Tibial nerve (tissue), 4 donors: ENCODE measurements at regions not wholly inside any gene's neighbourhood (a gene's known extent, or its start where the extent isn't known, plus 50 kb on each side); places are given as distances from the start of the nearest gene placed in this dataset.

ENCODE experiments used
- DNase-seq, 2 donors: peaks; one replicate each; pipeline ENCODE4 v3.0.0-alpha.2; 2019; ENCODE audit warnings: low spot score in 2 of 2
- H3K27ac ChIP-seq, 4 donors: fragments of 200-600 bp; sonication (generic) in 3 of 4; one replicate each; pipeline ENCODE4 v1.5.1; 2017 to 2019; ENCODE audit warnings: mild to moderate bottlenecking in 1 of 4
- H3K27me3 ChIP-seq, 2 donors: fragments of 200-600 bp; sonication (generic) in 1 of 2; one replicate each; pipeline versions ENCODE4 v1.5.1 to v1.6.0; 2017 to 2019
- H3K36me3 ChIP-seq, 3 donors: fragments of 200-600 bp; sonication (generic); one replicate each; pipeline ENCODE4 v1.5.1; 2018 to 2019
- H3K4me1 ChIP-seq, 4 donors: fragments of 200-600 bp; sonication (generic) in 3 of 4; one replicate each; pipeline ENCODE4 v1.5.1; 2017 to 2019
- H3K4me3 ChIP-seq, 4 donors: fragments of 200-600 bp; sonication (generic) in 3 of 4; one replicate each; pipeline ENCODE4 v1.5.1; 2017 to 2019; ENCODE audit warnings: mild to moderate bottlenecking in 1 of 4, moderate library complexity in 1 of 4
- H3K9me3 ChIP-seq, 4 donors: fragments of 200-600 bp; sonication (generic) in 3 of 4; one replicate each; pipeline ENCODE4 v1.5.1; 2017 to 2019
- EP300 ChIP-seq, 2 donors: sonication (generic); formaldehyde crosslinking; IDR thresholded peaks; one replicate each; pipeline ENCODE4 v1.6.1; 2017; ENCODE audit warnings: antibody characterized with exemption in 2 of 2, mild to moderate bottlenecking in 1 of 2
- POLR2A ChIP-seq, 2 donors: fragments of 450-650 bp; IDR thresholded peaks; one replicate each; pipeline ENCODE4 v1.6.1; 2017; ENCODE audit warnings: antibody characterized with exemption in 2 of 2, mild to moderate bottlenecking in 2 of 2, moderate library complexity in 2 of 2
- WGBS, 2 donors: methylation state at CpG; one replicate each; pipeline ENCODE4 v1.1.5; 2018; 5-methylcytosine and 5-hydroxymethylcytosine counted together
- TF ChIP-seq, protein P1 (sequence below), 5 experiments: fragments of 200-600 bp in 3 of 5; fragments of 450-650 bp in 2 of 5; sonication (generic) in 3 of 5; IDR thresholded peaks; one replicate each; pipeline ENCODE4 v1.5.1; 2016 to 2019; ENCODE audit warnings: antibody characterized with exemption in 5 of 5, mild to moderate bottlenecking in 3 of 5, moderate library complexity in 2 of 5

DNA sequence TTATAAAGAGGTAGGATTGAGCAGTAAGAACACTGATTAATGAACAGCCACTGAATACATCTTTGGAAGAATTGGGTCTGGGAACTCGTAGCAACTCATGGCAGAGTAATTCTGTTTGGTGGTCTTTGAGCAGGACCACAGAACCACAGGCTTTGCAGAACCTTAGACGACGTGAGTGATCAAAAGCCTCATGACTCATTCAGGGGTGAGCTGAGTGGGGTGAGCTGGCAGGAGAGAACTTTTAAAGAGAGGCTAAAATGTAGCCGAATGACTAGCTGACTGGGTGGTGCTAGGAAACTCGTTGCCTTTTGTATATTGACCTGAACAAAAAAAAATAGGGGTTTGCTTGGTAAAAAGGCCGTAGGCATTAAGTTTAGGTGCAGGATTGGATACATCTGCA is 313.8 kb downstream of the TGFB2 start:
- no peak overlapping the region for H3K27ac ChIP-seq
- 68 to 73% methylated on average over 6 of the region's 6 CpGs for WGBS, 2 donors
- TF ChIP-seq, protein P1, sequence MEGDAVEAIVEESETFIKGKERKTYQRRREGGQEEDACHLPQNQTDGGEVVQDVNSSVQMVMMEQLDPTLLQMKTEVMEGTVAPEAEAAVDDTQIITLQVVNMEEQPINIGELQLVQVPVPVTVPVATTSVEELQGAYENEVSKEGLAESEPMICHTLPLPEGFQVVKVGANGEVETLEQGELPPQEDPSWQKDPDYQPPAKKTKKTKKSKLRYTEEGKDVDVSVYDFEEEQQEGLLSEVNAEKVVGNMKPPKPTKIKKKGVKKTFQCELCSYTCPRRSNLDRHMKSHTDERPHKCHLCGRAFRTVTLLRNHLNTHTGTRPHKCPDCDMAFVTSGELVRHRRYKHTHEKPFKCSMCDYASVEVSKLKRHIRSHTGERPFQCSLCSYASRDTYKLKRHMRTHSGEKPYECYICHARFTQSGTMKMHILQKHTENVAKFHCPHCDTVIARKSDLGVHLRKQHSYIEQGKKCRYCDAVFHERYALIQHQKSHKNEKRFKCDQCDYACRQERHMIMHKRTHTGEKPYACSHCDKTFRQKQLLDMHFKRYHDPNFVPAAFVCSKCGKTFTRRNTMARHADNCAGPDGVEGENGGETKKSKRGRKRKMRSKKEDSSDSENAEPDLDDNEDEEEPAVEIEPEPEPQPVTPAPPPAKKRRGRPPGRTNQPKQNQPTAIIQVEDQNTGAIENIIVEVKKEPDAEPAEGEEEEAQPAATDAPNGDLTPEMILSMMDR (IDR thresholded peaks at IDR 0.05) = no peak
- TF ChIP-seq EP300 (IDR thresholded peaks at IDR 0.05) (no peak), POLR2A (IDR thresholded peaks at IDR 0.05) (no peak)
- DNase-seq = no peak
- H3K9me3 ChIP-seq = no peaks in the 10 kb centered on the region
- H3K4me1 ChIP-seq = peaks cover 0 to 5% (median 0%) of the 10 kb centered on the region in 4 donors
- H3K4me3 ChIP-seq = no peak overlapping the region
- no peaks in the 10 kb centered on the region for H3K36me3 ChIP-seq
- no peaks in the 10 kb centered on the region for H3K27me3 ChIP-seq

DNA sequence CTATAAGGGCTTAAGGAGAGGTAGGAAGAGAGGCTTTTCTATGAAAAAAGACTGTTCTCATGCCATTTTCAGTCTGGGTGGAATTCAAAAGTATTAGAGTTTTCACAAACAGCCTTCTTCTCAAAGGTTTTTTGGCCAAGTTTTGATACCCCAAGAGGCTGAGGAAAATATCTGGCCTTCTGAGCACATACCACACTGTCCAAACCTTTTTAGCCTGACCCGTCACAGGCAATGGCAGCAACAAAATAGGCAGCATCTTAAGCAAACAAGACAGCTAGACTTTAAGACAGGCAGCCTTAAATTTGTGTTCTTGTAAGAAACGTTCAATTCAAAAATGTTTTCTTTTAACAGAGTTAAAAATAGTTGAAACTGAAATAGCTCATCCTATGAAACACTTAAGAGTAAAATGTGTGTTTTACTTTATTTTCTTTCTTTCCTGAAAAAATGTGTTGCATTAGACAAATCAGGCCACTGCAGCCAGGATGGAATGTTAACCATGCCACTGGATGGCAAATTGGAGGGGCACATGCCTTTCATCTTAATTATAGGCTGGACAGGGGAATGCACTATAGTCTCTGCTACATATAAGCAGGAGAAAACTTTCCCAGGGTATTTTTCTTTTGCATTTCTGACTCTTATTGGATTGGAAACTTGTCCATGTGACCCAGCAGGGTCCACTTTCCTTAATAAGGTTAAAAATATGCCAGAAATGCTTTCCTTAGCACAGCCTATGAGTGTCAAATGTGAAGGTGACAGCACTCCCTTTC is 315.0 kb downstream of the TGFB2 start:
- H3K9me3 ChIP-seq = no peaks in the 10 kb centered on the region
- H3K4me1 ChIP-seq = peaks cover 0 to 8% (median 0%) of the 10 kb centered on the region in 4 donors
- no peaks in the 10 kb centered on the region for H3K27me3 ChIP-seq
- no peak overlapping the region for H3K27ac ChIP-seq
- TF ChIP-seq EP300 (IDR thresholded peaks at IDR 0.05) (no peak), POLR2A (IDR thresholded peaks at IDR 0.05) (no peak)
- TF ChIP-seq, protein P1 (IDR thresholded peaks at IDR 0.05) = no peak
- H3K4me3 ChIP-seq = no peak overlapping the region
- 40 to 45% methylated on average over 2 of the region's 2 CpGs for WGBS, 2 donors
- DNase-seq = no peak
- H3K36me3 ChIP-seq = no peaks in the 10 kb centered on the region

DNA sequence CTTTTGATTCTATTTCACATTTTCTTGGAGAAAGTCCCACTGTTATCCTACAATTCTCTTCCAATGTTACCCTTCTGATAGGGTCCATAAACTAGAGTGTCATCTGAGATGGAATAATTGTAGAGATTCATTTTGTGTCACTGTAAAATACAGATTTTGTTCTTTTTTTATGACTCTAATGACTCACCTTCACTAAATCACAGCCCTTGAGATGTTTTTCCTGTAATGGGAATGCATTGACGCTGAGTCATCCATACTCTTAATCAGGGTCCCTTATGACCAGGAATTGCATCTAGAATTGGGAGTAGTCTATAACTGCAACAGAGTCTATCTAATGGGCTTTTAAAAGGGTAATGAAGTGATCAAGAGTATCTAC is 315.5 kb downstream of the TGFB2 start:
- no peak overlapping the region for H3K27ac ChIP-seq
- no peaks in the 10 kb centered on the region for H3K27me3 ChIP-seq
- 81 to 97% methylated on average over 1 of the region's 1 CpG for WGBS, 2 donors
- no peak for TF ChIP-seq POLR2A (IDR thresholded peaks at IDR 0.05)
- no peak for TF ChIP-seq EP300 (IDR thresholded peaks at IDR 0.05)
- TF ChIP-seq, protein P1 (IDR thresholded peaks at IDR 0.05) = no peak
- H3K4me1 ChIP-seq = peaks cover 0 to 14% (median 0%) of the 10 kb centered on the region in 4 donors
- no peaks in the 10 kb centered on the region for H3K9me3 ChIP-seq
- no peak overlapping the region for H3K4me3 ChIP-seq
- no peaks in the 10 kb centered on the region for H3K36me3 ChIP-seq
- no peak for DNase-seq

DNA sequence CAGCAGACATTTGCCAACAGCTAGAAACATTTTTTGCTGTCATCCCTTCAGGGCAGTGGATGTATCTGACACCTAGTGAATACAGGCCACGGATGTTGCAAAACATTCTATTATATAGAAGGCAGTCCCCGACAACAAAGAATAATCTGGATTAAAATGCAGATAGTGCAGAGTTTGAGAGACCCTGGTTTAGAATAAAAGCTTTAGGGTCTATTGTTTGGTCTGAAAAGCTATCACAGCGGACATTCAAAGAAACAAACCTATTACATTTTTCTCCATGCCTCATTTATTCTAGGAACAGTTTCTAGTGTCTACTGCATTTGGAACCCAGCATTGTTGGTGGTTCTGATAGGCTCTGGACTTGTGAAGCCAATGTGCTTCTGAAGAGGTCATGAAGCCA is 316.3 kb downstream of the TGFB2 start:
- Histone ChIP-seq H3K4me3 (no peak overlapping the region), H3K9me3 (no peaks in the 10 kb centered on the region), H3K36me3 (no peaks in the 10 kb centered on the region), H3K27me3 (no peaks in the 10 kb centered on the region), H3K27ac (no peak overlapping the region), H3K4me1 (peaks cover 0 to 17% (median 0%) of the 10 kb centered on the region in 4 donors)
- DNase-seq = no peak
- TF ChIP-seq EP300 (IDR thresholded peaks at IDR 0.05) = no peak
- no peak for TF ChIP-seq POLR2A (IDR thresholded peaks at IDR 0.05)
- TF ChIP-seq, protein P1 (IDR thresholded peaks at IDR 0.05) = no peak
- whole genome bisulfite sequencing, 2 donors = 84 to 85% methylated on average over 3 of the region's 3 CpGs

DNA sequence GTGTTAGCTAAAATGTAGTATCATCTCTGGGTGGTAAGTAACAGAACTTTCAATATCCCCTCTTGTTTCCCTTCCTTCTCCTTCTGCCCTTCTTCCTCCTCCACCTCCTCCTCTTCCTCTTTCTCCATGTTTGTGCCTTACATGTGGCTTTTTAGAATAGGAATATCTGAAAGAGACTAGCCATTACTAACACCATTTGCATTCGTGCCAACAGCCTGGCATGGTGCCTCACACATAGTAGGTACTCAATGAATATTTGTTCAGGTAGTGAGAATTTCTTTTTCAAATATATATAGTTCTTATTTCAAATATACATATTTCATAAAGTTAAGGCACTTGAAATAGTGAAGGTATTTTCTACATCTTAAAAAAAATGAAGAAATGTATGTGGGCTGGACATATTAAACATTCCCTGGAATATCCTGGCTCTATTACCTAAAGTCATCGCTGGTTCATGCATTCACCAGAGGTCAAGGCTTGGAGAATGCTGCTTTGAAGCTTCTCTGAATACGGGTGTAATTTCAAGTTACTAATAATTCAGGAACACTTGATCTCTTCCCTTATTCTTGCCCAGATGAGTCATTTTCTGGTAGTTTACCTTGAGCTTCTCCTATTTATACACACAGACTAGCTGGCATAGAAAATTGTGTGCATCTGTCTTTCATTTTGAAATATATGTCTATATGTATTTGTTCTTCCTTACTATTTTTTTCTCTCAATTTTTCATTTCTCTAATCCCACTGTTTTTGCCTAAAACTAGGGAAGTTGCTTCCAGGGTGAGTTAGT is 319.4 kb downstream of the TGFB2 start:
- DNase-seq = no peak
- Histone ChIP-seq H3K4me3 (no peak overlapping the region), H3K27me3 (no peaks in the 10 kb centered on the region), H3K27ac (peak overlapping the region in 2 of 4 donors; percentile 57 to 72), H3K36me3 (no peaks in the 10 kb centered on the region), H3K9me3 (no peaks in the 10 kb centered on the region), H3K4me1 (peaks cover 0 to 17% (median 0%) of the 10 kb centered on the region in 4 donors)
- no peak for TF ChIP-seq EP300 (IDR thresholded peaks at IDR 0.05)
- TF ChIP-seq, protein P1 (IDR thresholded peaks at IDR 0.05) = no peak
- TF ChIP-seq POLR2A (IDR thresholded peaks at IDR 0.05) = no peak
- 73 to 76% methylated on average over 3 of the region's 3 CpGs for WGBS, 2 donors
